ENCODE measurements at regions not wholly inside any gene's neighbourhood (a gene's known extent, or its start where the extent isn't known, plus 50 kb on each side); places are given as distances from the start of the nearest gene placed in this dataset.
A peak's percentile ranks its signal among the peaks of the same experiment; 100 is the strongest.

- Mint-ChIP-seq H3K4me3 (ENCODE audit: unreplicated experiment) (no peak overlapping the region), H3K27me3 (ENCODE audit: low read depth) (no peaks in the 10 kb centered on the region), H3K4me1 (ENCODE audit: low read depth) (peaks cover 42% of the 10 kb centered on the region), H3K9me3 (ENCODE audit: low read depth) (no peaks in the 10 kb centered on the region), H3K27ac (ENCODE audit: unreplicated experiment) (peak overlapping the region; percentile 90), H3K36me3 (ENCODE audit: low read depth) (no peaks in the 10 kb centered on the region)
- TF ChIP-seq CTCF (IDR thresholded peaks at IDR 0.05), result no peak
- DNase-seq (ENCODE audit: low spot score), result no peak
These were observed 116.8 kb upstream of the ST6GAL2 start for GRCh38 chr2:107002735-107003134.

- H3K27ac Mint-ChIP-seq (ENCODE audit: unreplicated experiment), result no peak overlapping the region
- H3K9me3 Mint-ChIP-seq (ENCODE audit: low read depth), result no peaks in the 10 kb centered on the region
- DNase-seq (ENCODE audit: low spot score), result no peak
- no peaks in the 10 kb centered on the region for H3K36me3 Mint-ChIP-seq (ENCODE audit: low read depth)
- H3K4me3 Mint-ChIP-seq (ENCODE audit: unreplicated experiment), result no peak overlapping the region
- H3K4me1 Mint-ChIP-seq (ENCODE audit: low read depth), result peaks cover 39% of the 10 kb centered on the region
- no peaks in the 10 kb centered on the region for H3K27me3 Mint-ChIP-seq (ENCODE audit: low read depth)
- TF ChIP-seq CTCF (IDR thresholded peaks at IDR 0.05), result no peak
These were observed 119.9 kb upstream of the ST6GAL2 start for GRCh38 chr2:107005853-107006252.

- Mint-ChIP-seq H3K36me3 (ENCODE audit: low read depth) (no peaks in the 10 kb centered on the region), H3K27me3 (ENCODE audit: low read depth) (no peaks in the 10 kb centered on the region), H3K4me1 (ENCODE audit: low read depth) (peaks cover 29% of the 10 kb centered on the region), H3K27ac (ENCODE audit: unreplicated experiment) (no peak overlapping the region), H3K4me3 (ENCODE audit: unreplicated experiment) (no peak overlapping the region), H3K9me3 (ENCODE audit: low read depth) (no peaks in the 10 kb centered on the region)
- DNase-seq (ENCODE audit: low spot score), result no peak
- TF ChIP-seq CTCF (IDR thresholded peaks at IDR 0.05), result no peak
These were observed 120.9 kb upstream of the ST6GAL2 start for GRCh38 chr2:107006836-107007235.

- Mint-ChIP-seq H3K36me3 (ENCODE audit: low read depth) (no peaks in the 10 kb centered on the region), H3K27ac (ENCODE audit: unreplicated experiment) (no peak overlapping the region), H3K27me3 (ENCODE audit: low read depth) (no peaks in the 10 kb centered on the region), H3K4me1 (ENCODE audit: low read depth) (peaks cover 18% of the 10 kb centered on the region), H3K4me3 (ENCODE audit: unreplicated experiment) (no peak overlapping the region), H3K9me3 (ENCODE audit: low read depth) (no peaks in the 10 kb centered on the region)
- no peak for TF ChIP-seq CTCF (IDR thresholded peaks at IDR 0.05)
- no peak for DNase-seq (ENCODE audit: low spot score)
These were observed 122.0 kb upstream of the ST6GAL2 start for GRCh38 chr2:107007927-107008326.

- Mint-ChIP-seq H3K4me1 (ENCODE audit: low read depth) (peaks cover 12% of the 10 kb centered on the region), H3K27me3 (ENCODE audit: low read depth) (no peaks in the 10 kb centered on the region), H3K36me3 (ENCODE audit: low read depth) (no peaks in the 10 kb centered on the region), H3K9me3 (ENCODE audit: low read depth) (no peaks in the 10 kb centered on the region), H3K27ac (ENCODE audit: unreplicated experiment) (no peak overlapping the region), H3K4me3 (ENCODE audit: unreplicated experiment) (no peak overlapping the region)
- DNase-seq (ENCODE audit: low spot score), result no peak
- no peak for TF ChIP-seq CTCF (IDR thresholded peaks at IDR 0.05)
These were observed 122.9 kb upstream of the ST6GAL2 start for GRCh38 chr2:107008843-107009242.
